ENCODE measurements at regions not wholly inside any gene's neighbourhood (a gene's known extent, or its start where the extent isn't known, plus 50 kb on each side); places are given as distances from the start of the nearest gene placed in this dataset.

- no peak for TF ChIP-seq CTCF (IDR thresholded peaks at IDR 0.05; ENCODE audit: insufficient read depth, missing control alignments)
- DNase-seq (ENCODE audit: insufficient read length, low spot score), result no peak
- FAIRE-seq, result no peak
Measured at GRCh38 chr4:101678180-101678579, 112.3 kb upstream of the BANK1 start.

GRCh38 chr4:101670897-101671296 lies 119.6 kb upstream of the BANK1 start:
- FAIRE-seq, result no peak
- TF ChIP-seq CTCF (IDR thresholded peaks at IDR 0.05; ENCODE audit: insufficient read depth, missing control alignments), result no peak
- no peak for DNase-seq (ENCODE audit: insufficient read length, low spot score)

- FAIRE-seq (no peak), DNase-seq (ENCODE audit: insufficient read length, low spot score) (no peak)
- no peak for TF ChIP-seq CTCF (IDR thresholded peaks at IDR 0.05; ENCODE audit: insufficient read depth, missing control alignments)
Measured at GRCh38 chr4:101670370-101670769, 120.2 kb upstream of the BANK1 start.

GRCh38 chr4:101669832-101670188 lies 120.7 kb upstream of the BANK1 start:
- FAIRE-seq, result no peak
- TF ChIP-seq CTCF (IDR thresholded peaks at IDR 0.05; ENCODE audit: insufficient read depth, missing control alignments), result no peak
- DNase-seq (ENCODE audit: insufficient read length, low spot score), result no peak

- no peak for TF ChIP-seq CTCF (IDR thresholded peaks at IDR 0.05; ENCODE audit: insufficient read depth, missing control alignments)
- no peak for FAIRE-seq
- no peak for DNase-seq (ENCODE audit: insufficient read length, low spot score)
Measured at GRCh38 chr4:101669138-101669831, 121.2 kb upstream of the BANK1 start.

GRCh38 chr4:101667348-101667747 lies 123.2 kb upstream of the BANK1 start:
- no peak for FAIRE-seq
- no peak for DNase-seq (ENCODE audit: insufficient read length, low spot score)
- no peak for TF ChIP-seq CTCF (IDR thresholded peaks at IDR 0.05; ENCODE audit: insufficient read depth, missing control alignments)

- DNase-seq (ENCODE audit: insufficient read length, low spot score) (no peak), FAIRE-seq (no peak)
- no peak for TF ChIP-seq CTCF (IDR thresholded peaks at IDR 0.05; ENCODE audit: insufficient read depth, missing control alignments)
Measured at GRCh38 chr4:101660607-101661006, 129.9 kb upstream of the BANK1 start.
